MM.1S (cell line): ENCODE measurements at regions not wholly inside any gene's neighbourhood (a gene's known extent, or its start where the extent isn't known, plus 50 kb on each side); places are given as distances from the start of the nearest gene placed in this dataset.

ENCODE experiments used
- DNase-seq: peaks from one replicate; pipeline ENCODE4 v3.0.0-alpha.2; 2015
- H2AFZ ChIP-seq: fragments of 300-600 bp; sonication (generic); 2 replicates; pipeline ENCODE4 v1.6.0; 2016; ENCODE audit warnings: antibody characterized with exemption, low read length
- H3F3A ChIP-seq: fragments of 300-600 bp; sonication (generic); 2 replicates; pipeline ENCODE4 v1.6.1; 2016; ENCODE audit warnings: mild to moderate bottlenecking, antibody characterized with exemption, low read length, moderate library complexity, mixed read lengths; ENCODE audit not compliant: insufficient read depth
- H3K27ac ChIP-seq: fragments of 300-600 bp; sonication (generic); 2 replicates; pipeline ENCODE4 v1.5.1; 2016; ENCODE audit warnings: mild to moderate bottlenecking, low read length
- H3K27me3 ChIP-seq: fragments of 300-600 bp; sonication (generic); replicated peaks from 2 replicates; pipeline ENCODE4 v1.6.0; 2016; ENCODE audit warnings: low read length; ENCODE audit not compliant: insufficient read depth
- H3K36me3 ChIP-seq: fragments of 300-600 bp; sonication (generic); replicated peaks from 2 replicates; pipeline ENCODE4 v1.6.1; 2016; ENCODE audit warnings: mild to moderate bottlenecking, low read length, mixed read lengths; ENCODE audit not compliant: insufficient read depth
- H3K4me1 ChIP-seq: fragments of 300-600 bp; sonication (generic); 2 replicates; pipeline ENCODE4 v1.6.1; 2016; ENCODE audit warnings: low read length, mixed read lengths
- H3K4me2 ChIP-seq: fragments of 300-600 bp; sonication (generic); 2 replicates; pipeline ENCODE4 v1.6.0; 2016; ENCODE audit warnings: low read depth, low read length
- H3K4me3 ChIP-seq: fragments of 300-600 bp; sonication (generic); 2 replicates; pipeline ENCODE4 v1.5.1; 2016; ENCODE audit warnings: low read length, mixed read lengths
- H3K79me2 ChIP-seq: fragments of 300-600 bp; sonication (generic); 2 replicates; pipeline ENCODE4 v1.6.1; 2016; ENCODE audit warnings: mixed run types, low read length, mixed read lengths
- H3K9ac ChIP-seq: fragments of 300-600 bp; sonication (generic); 2 replicates; pipeline ENCODE4 v1.6.1; 2016; ENCODE audit warnings: low read length, mixed read lengths
- H3K9me2 ChIP-seq: fragments of 300-600 bp; sonication (generic); replicated peaks from 2 replicates; pipeline ENCODE4 v1.6.1; 2016; ENCODE audit warnings: mild to moderate bottlenecking, low read length, mixed read lengths; ENCODE audit not compliant: insufficient read depth
- H3K9me3 ChIP-seq: fragments of 300-600 bp; sonication (generic); replicated peaks from 2 replicates; pipeline ENCODE4 v1.6.1; 2016; ENCODE audit warnings: mild to moderate bottlenecking, low read length, mixed read lengths; ENCODE audit not compliant: insufficient read depth
- H4K20me1 ChIP-seq: fragments of 300-600 bp; sonication (generic); 2 replicates; pipeline ENCODE4 v1.6.1; 2016; ENCODE audit warnings: mild to moderate bottlenecking, low read length, moderate library complexity, mixed read lengths; ENCODE audit not compliant: insufficient read depth
- EZH2 ChIP-seq: fragments of 300-600 bp; sonication (generic); optimal IDR thresholded peaks from 2 replicates; pipeline ENCODE3; 2017; ENCODE audit warnings: low read depth, mild to moderate bottlenecking, antibody characterized with exemption, low read length, mixed read lengths
- EZH2phosphoT487 ChIP-seq: fragments of 300-600 bp; sonication (generic); IDR thresholded peaks from 2 replicates; pipeline ENCODE4 v1.6.1; 2018; ENCODE audit warnings: antibody characterized with exemption, low read length
- TF ChIP-seq, protein P1 (sequence below): fragments of 300-600 bp; sonication (generic); IDR thresholded peaks from 2 replicates; pipeline ENCODE4 v1.5.1; 2016; ENCODE audit warnings: antibody characterized with exemption, low read length, mixed read lengths

DNA sequence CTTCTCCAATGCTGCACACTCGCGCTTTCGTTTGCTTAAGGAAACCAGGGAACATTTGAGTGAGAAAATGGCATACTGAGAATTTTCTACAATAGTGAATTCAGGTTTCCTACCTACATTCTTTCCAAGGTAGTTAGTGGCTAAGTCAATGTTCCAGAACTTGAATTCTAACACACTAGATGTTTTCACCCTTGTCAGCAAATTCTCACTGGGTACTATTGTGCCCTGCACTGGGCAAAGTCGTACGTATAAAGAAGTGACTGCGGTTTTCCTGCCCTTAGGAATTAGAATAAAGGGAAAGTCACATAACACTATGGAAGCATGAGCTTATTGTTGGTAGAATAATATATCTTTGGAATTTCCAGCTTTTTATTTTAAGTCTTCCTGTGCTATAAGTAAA, 119.2 kb upstream of the TNFSF11 start:
- no peaks in the 10 kb centered on the region for H3K9me3 ChIP-seq

DNA sequence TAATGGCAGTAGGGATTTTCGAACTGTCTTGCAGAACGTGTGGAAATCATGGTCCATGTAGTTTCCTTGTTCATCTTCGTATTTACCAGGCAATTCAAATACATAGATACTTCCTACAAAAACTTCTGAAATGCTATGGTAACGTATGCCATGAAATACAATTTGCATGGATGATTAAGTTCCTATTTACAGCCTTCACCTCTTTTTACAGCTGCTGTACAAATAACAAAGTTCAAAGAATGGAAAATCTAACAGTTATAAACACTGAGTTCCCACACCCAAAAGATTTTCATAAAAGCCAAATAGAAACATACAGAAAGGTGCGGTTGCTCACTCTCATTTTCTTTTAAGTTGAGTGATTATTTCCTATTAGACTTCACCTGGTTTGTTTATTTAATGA, 115.8 kb upstream of the TNFSF11 start:
- TF ChIP-seq EZH2, result no peak
- TF ChIP-seq, protein P1, sequence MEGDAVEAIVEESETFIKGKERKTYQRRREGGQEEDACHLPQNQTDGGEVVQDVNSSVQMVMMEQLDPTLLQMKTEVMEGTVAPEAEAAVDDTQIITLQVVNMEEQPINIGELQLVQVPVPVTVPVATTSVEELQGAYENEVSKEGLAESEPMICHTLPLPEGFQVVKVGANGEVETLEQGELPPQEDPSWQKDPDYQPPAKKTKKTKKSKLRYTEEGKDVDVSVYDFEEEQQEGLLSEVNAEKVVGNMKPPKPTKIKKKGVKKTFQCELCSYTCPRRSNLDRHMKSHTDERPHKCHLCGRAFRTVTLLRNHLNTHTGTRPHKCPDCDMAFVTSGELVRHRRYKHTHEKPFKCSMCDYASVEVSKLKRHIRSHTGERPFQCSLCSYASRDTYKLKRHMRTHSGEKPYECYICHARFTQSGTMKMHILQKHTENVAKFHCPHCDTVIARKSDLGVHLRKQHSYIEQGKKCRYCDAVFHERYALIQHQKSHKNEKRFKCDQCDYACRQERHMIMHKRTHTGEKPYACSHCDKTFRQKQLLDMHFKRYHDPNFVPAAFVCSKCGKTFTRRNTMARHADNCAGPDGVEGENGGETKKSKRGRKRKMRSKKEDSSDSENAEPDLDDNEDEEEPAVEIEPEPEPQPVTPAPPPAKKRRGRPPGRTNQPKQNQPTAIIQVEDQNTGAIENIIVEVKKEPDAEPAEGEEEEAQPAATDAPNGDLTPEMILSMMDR, result no peak
- TF ChIP-seq EZH2phosphoT487, result no peak
- Histone ChIP-seq H3K4me3 (no peak overlapping the region), H3K27me3 (no peaks in the 10 kb centered on the region), H3K9ac (no peak overlapping the region), H3K4me1 (no peaks in the 10 kb centered on the region), H3K9me3 (no peaks in the 10 kb centered on the region), H2AFZ (no peak overlapping the region), H3K36me3 (no peaks in the 10 kb centered on the region), H3K79me2 (no peaks in the 10 kb centered on the region), H3K9me2 (no peaks in the 10 kb centered on the region), H3F3A (no peaks in the 10 kb centered on the region), H3K27ac (no peak overlapping the region), H3K4me2 (no peak overlapping the region), H4K20me1 (no peaks in the 10 kb centered on the region)
- DNase-seq, result no peak

More for the DNA sequence above, 119.2 kb upstream of the TNFSF11 start:
- Histone ChIP-seq H3K4me1 (no peaks in the 10 kb centered on the region), H4K20me1 (no peaks in the 10 kb centered on the region), H3K79me2 (no peaks in the 10 kb centered on the region), H3K36me3 (no peaks in the 10 kb centered on the region), H3K27ac (no peak overlapping the region), H3K4me3 (no peak overlapping the region), H3K9me2 (no peaks in the 10 kb centered on the region), H3K9ac (no peak overlapping the region), H2AFZ (no peak overlapping the region), H3K27me3 (no peaks in the 10 kb centered on the region), H3K4me2 (no peak overlapping the region), H3F3A (no peaks in the 10 kb centered on the region)
- TF ChIP-seq EZH2 (no peak), EZH2phosphoT487 (no peak)
- TF ChIP-seq, protein P1, result no peak
- no peak for DNase-seq

DNA sequence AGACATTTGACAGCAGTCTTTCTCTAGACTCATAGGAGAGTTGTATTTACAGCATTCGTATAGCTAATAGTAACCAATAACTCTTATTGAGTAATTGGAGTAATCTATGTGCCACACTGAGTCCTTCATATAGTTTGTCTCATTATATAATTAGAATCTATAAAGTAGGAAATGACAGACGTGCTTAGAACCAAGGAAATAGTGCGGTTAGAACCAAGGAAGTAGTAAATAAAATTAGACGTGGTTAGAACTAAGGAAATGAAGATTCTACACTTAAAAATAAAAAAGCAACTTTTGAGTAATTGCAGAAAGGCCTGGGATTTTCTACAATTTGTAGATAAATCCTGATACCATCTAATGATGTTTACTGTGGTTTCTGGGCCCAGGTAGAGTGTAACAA, 107.8 kb upstream of the TNFSF11 start:
- H3K4me3 ChIP-seq, result no peak overlapping the region
- no peaks in the 10 kb centered on the region for H3K4me1 ChIP-seq
- H4K20me1 ChIP-seq, result no peaks in the 10 kb centered on the region
- H3K4me2 ChIP-seq, result no peak overlapping the region
- no peak overlapping the region for H3K9ac ChIP-seq
- H3K9me2 ChIP-seq, result no peaks in the 10 kb centered on the region
- H3K27me3 ChIP-seq, result no peaks in the 10 kb centered on the region
- DNase-seq, result no peak
- H3K27ac ChIP-seq, result no peak overlapping the region
- H2AFZ ChIP-seq, result no peak overlapping the region
- no peaks in the 10 kb centered on the region for H3F3A ChIP-seq
- no peaks in the 10 kb centered on the region for H3K79me2 ChIP-seq
- TF ChIP-seq, protein P1, result no peak
- no peak for TF ChIP-seq EZH2
- TF ChIP-seq EZH2phosphoT487, result no peak
- H3K36me3 ChIP-seq, result no peaks in the 10 kb centered on the region
- H3K9me3 ChIP-seq, result no peaks in the 10 kb centered on the region

DNA sequence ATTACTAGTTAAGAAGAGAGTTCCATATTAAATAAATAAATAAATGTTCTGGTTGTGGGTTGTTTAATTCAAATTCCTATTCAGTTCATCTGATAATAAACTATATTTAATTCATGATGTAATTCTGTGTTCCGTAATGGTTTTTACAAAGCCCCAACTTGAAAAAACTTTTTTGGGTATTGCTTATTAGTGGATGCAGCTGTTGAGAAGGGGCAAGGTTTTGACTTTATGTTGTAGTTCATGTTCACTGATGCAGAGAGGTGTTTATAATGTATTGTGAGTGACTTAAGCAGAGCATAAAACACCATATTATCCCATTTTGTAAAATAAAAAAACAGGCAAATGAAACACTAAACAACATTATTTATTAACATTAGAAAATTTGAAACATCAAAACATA, 107.3 kb upstream of the TNFSF11 start:
- Histone ChIP-seq H3K4me3 (no peak overlapping the region), H3K27me3 (no peaks in the 10 kb centered on the region), H4K20me1 (no peaks in the 10 kb centered on the region), H3K4me2 (no peak overlapping the region), H3K9me3 (no peaks in the 10 kb centered on the region), H3K79me2 (no peaks in the 10 kb centered on the region), H2AFZ (no peak overlapping the region), H3K4me1 (no peaks in the 10 kb centered on the region), H3K9ac (no peak overlapping the region), H3K36me3 (no peaks in the 10 kb centered on the region), H3K27ac (no peak overlapping the region), H3F3A (no peaks in the 10 kb centered on the region), H3K9me2 (no peaks in the 10 kb centered on the region)
- TF ChIP-seq, protein P1, result no peak
- TF ChIP-seq EZH2 (no peak), EZH2phosphoT487 (no peak)
- DNase-seq, result no peak
